SK-N-SH treated with all-trans-retinoic acid at 6 μM for 48 hours (cell line): ENCODE measurements at regions not wholly inside any gene's neighbourhood (a gene's known extent, or its start where the extent isn't known, plus 50 kb on each side); places are given as distances from the start of the nearest gene placed in this dataset.

Experiments used
- ATAC-seq: fragments of 200-7000 bp; cut with Tn5 transposase; 3 replicates; pipeline ENCODE4 v1.9.1; 2020; ENCODE audit warnings: mild to moderate bottlenecking, moderate library complexity
- BACH2 ChIP-seq: fragments of 250-450 bp; sonication (Bioruptor Pico); IDR thresholded peaks from 2 replicates; pipeline ENCODE4 v1.9.0; 2021; ENCODE audit warnings: mild to moderate bottlenecking, borderline replicate concordance
- CREB5 ChIP-seq: fragments of 250-450 bp; sonication (Bioruptor Pico); IDR thresholded peaks from 2 replicates; pipeline ENCODE4 v1.5.1; 2020; ENCODE audit warnings: low read depth, mild to moderate bottlenecking, moderate library complexity
- CSDC2 ChIP-seq: fragments of 250-450 bp; sonication (Bioruptor Pico); IDR thresholded peaks from 2 replicates; pipeline ENCODE4 v1.5.0; 2020; ENCODE audit warnings: mild to moderate bottlenecking, moderate library complexity
- CSRNP3 ChIP-seq: fragments of 250-450 bp; sonication (Bioruptor Pico); IDR thresholded peaks from 2 replicates; pipeline ENCODE4 v1.5.1; 2021; ENCODE audit warnings: mild to moderate bottlenecking, moderate library complexity
- GLIS3 ChIP-seq: fragments of 250-450 bp; sonication (Bioruptor Pico); IDR thresholded peaks from 2 replicates; pipeline ENCODE4 v1.5.0; 2020; ENCODE audit warnings: mild to moderate bottlenecking, moderate library complexity
- ISL1 ChIP-seq: fragments of 250-450 bp; sonication (Bioruptor Pico); IDR thresholded peaks from 2 replicates; pipeline ENCODE4 v2.1.2; 2022; ENCODE audit warnings: mild to moderate bottlenecking, moderate library complexity
- OSR1 ChIP-seq: fragments of 250-450 bp; sonication (Bioruptor Pico); IDR thresholded peaks from 2 replicates; pipeline ENCODE4 v1.8.0; 2022; ENCODE audit warnings: moderate library complexity, mild to moderate bottlenecking, inconsistent platforms
- PATZ1 ChIP-seq: fragments of 250-450 bp; sonication (Bioruptor Pico); IDR thresholded peaks from 2 replicates; pipeline ENCODE4 v1.8.0; 2020; ENCODE audit warnings: mild to moderate bottlenecking, moderate library complexity, borderline replicate concordance
- POU6F1 ChIP-seq: fragments of 250-450 bp; sonication (Bioruptor Pico); IDR thresholded peaks from 2 replicates; pipeline ENCODE4 v1.8.0; 2021; ENCODE audit warnings: low read depth, mild to moderate bottlenecking, moderate library complexity, borderline replicate concordance
- PPARA ChIP-seq: fragments of 250-450 bp; sonication (Bioruptor Pico); IDR thresholded peaks from 2 replicates; pipeline ENCODE4 v1.5.0; 2020; ENCODE audit warnings: mild to moderate bottlenecking, borderline replicate concordance
- RARB ChIP-seq: fragments of 250-450 bp; sonication (Bioruptor Pico); IDR thresholded peaks from 2 replicates; pipeline ENCODE4 v1.8.0; 2021; ENCODE audit warnings: mild to moderate bottlenecking, moderate library complexity
- SNAI2 ChIP-seq: fragments of 250-450 bp; sonication (Bioruptor Pico); IDR thresholded peaks from 2 replicates; pipeline ENCODE4 v1.5.0; 2020; ENCODE audit warnings: mild to moderate bottlenecking, moderate library complexity
- TCF4 ChIP-seq: fragments of 250-450 bp; sonication (Bioruptor Pico); IDR thresholded peaks from 2 replicates; pipeline ENCODE4 v1.8.0; 2021; ENCODE audit warnings: mild to moderate bottlenecking, moderate library complexity, borderline replicate concordance
- TOX ChIP-seq: fragments of 250-450 bp; sonication (Bioruptor Pico); IDR thresholded peaks from 2 replicates; pipeline ENCODE4 v1.8.0; 2021; ENCODE audit warnings: mild to moderate bottlenecking, moderate library complexity, borderline replicate concordance
- TSHZ2 ChIP-seq: fragments of 250-450 bp; sonication (Bioruptor Pico); IDR thresholded peaks from 2 replicates; pipeline ENCODE4 v1.5.0; 2020; ENCODE audit warnings: mild to moderate bottlenecking, moderate library complexity
- ZC3H10 ChIP-seq: fragments of 250-450 bp; sonication (Bioruptor Pico); IDR thresholded peaks from 2 replicates; pipeline ENCODE4 v1.5.1; 2021; ENCODE audit warnings: mild to moderate bottlenecking, moderate library complexity
- ZFP3 ChIP-seq: fragments of 250-450 bp; sonication (Bioruptor Pico); IDR thresholded peaks from 2 replicates; pipeline ENCODE4 v1.5.0; 2020; ENCODE audit warnings: mild to moderate bottlenecking, moderate library complexity
- ZFP30 ChIP-seq: fragments of 450-650 bp; formaldehyde crosslinking; IDR thresholded peaks from 2 replicates; pipeline ENCODE4 v1.5.0; 2022; ENCODE audit warnings: mild to moderate bottlenecking, moderate library complexity
- ZNF565 ChIP-seq: fragments of 450-650 bp; formaldehyde crosslinking; conservative IDR thresholded peaks from 2 replicates; pipeline ENCODE4 v1.5.0; 2020; ENCODE audit warnings: low read depth, mild to moderate bottlenecking, moderate library complexity
- ZNF70 ChIP-seq: fragments of 450-650 bp; formaldehyde crosslinking; IDR thresholded peaks from 2 replicates; pipeline ENCODE4 v1.5.0; 2020; ENCODE audit warnings: mild to moderate bottlenecking, moderate library complexity

- TF ChIP-seq ZNF70 = no peak
- no peak for ATAC-seq
Observed at GRCh38 chr11:15630896-15631295, 516.2 kb downstream of the INSC start.

- no peak for TF ChIP-seq SNAI2 (CRISPR knock-in tag)
- no peak for TF ChIP-seq ZNF70
- TF ChIP-seq ZFP30 (CRISPR knock-in tag) = no peak
- TF ChIP-seq CREB5 (CRISPR knock-in tag) = no peak
- no peak for TF ChIP-seq TSHZ2
- TF ChIP-seq PPARA (CRISPR knock-in tag) = no peak
- TF ChIP-seq ISL1 (CRISPR knock-in tag) = no peak
- no peak for TF ChIP-seq CSDC2 (CRISPR knock-in tag)
- no peak for ATAC-seq
Observed at GRCh38 chr11:15635521-15635920, 520.8 kb downstream of the INSC start.

GRCh38 chr11:15636521-15637089 is 521.9 kb downstream of the INSC start:
- TF ChIP-seq SNAI2 (CRISPR knock-in tag) (no peak), PATZ1 (CRISPR knock-in tag) (no peak), CSRNP3 (CRISPR knock-in tag) (no peak), RARB (CRISPR knock-in tag) (no peak)
- ATAC-seq = no peak

GRCh38 chr11:15638386-15638787 is 523.7 kb downstream of the INSC start:
- ATAC-seq = no peak
- TF ChIP-seq SNAI2 (CRISPR knock-in tag) (no peak), ISL1 (CRISPR knock-in tag) (no peak), PATZ1 (CRISPR knock-in tag) (no peak), TCF4 (CRISPR knock-in tag) (no peak), POU6F1 (CRISPR knock-in tag) (no peak), ZFP3 (no peak), TSHZ2 (no peak), CSRNP3 (CRISPR knock-in tag) (no peak), BACH2 (no peak), ZNF565 (CRISPR knock-in tag) (no peak), ZC3H10 (CRISPR knock-in tag) (no peak), ZNF70 (no peak), GLIS3 (CRISPR knock-in tag) (no peak), OSR1 (no peak), TOX (CRISPR knock-in tag) (no peak)
